Erythroblast (primary cell): ENCODE measurements at regions not wholly inside any gene's neighbourhood (a gene's known extent, or its start where the extent isn't known, plus 50 kb on each side); places are given as distances from the start of the nearest gene placed in this dataset.

Experiments
- GATA1 ChIP-seq: IDR thresholded peaks from 2 replicates; pipeline ENCODE4 v1.6.1; 2011; ENCODE audit warnings: low read depth, mild to moderate bottlenecking, control low read depth, low read length, moderate library complexity
- POLR2A ChIP-seq: IDR thresholded peaks from 2 replicates; pipeline ENCODE4 v1.6.1; 2011; ENCODE audit warnings: mild to moderate bottlenecking, low read length

DNA sequence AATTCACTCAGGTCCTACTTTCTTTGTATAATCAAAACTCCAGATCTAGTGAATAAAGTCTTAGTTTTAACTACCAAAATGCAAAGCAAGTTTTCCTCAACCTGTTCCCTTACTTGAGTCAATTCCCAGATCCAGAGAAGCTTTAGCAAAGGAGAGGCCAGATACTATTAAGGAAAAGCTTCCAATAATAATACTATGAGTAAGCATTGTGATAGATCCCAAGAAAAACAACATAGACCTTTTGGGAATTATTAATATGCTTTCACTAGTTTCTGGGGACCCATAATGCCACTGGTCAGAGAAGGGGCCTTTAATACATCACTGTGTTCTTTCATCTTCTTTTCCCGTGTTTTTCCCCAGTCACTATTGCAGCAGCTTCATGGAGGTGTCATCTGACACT is 339.9 kb upstream of the CDIN1 start:
- TF ChIP-seq POLR2A = no peak
- no peak for TF ChIP-seq GATA1
